H1 (cell line): ENCODE measurements at regions not wholly inside any gene's neighbourhood (a gene's known extent, or its start where the extent isn't known, plus 50 kb on each side); places are given as distances from the start of the nearest gene placed in this dataset.

Source experiments
- TCF12 ChIP-seq: IDR thresholded peaks from 2 replicates; pipeline ENCODE4 v1.6.1; 2011; ENCODE audit warnings: low read depth, mild to moderate bottlenecking, low read length

GRCh38 chr15:59739557-59740186 is 50.6 kb upstream of the BNIP2 start (continued):
- no peak for TF ChIP-seq TCF12
